ENCODE measurements at regions not wholly inside any gene's neighbourhood (a gene's known extent, or its start where the extent isn't known, plus 50 kb on each side); places are given as distances from the start of the nearest gene placed in this dataset.

- Mint-ChIP-seq H3K9me3 (no peaks in the 10 kb centered on the region; the same call in 2 of the 3 replicates), H3K4me1 (no peaks in the 10 kb centered on the region; the same call in 2 of the 3 replicates), H3K27me3 (ENCODE audit: insufficient read depth, low read depth, poor library complexity) (no peaks in the 10 kb centered on the region), H3K27ac (no peak overlapping the region), H3K4me3 (no peak overlapping the region), H3K36me3 (ENCODE audit: low read depth) (no peaks in the 10 kb centered on the region; the same call in 2 of the 3 replicates)
- Histone ChIP-seq H2AFZ (no peak overlapping the region), H3K27me3 (ENCODE audit: insufficient read depth) (no peaks in the 10 kb centered on the region), H3F3A (replicated peaks; ENCODE audit: low read depth) (no peaks in the 10 kb centered on the region), H3K79me2 (replicated peaks; ENCODE audit: insufficient read depth) (no peaks in the 10 kb centered on the region), H3K9me2 (ENCODE audit: insufficient read depth) (peaks cover 2% of the 10 kb centered on the region; the same call in 1 of the 2 replicates), H3K4me1 (ENCODE audit: insufficient read depth) (no peaks in the 10 kb centered on the region), H3K4me3 (no peak overlapping the region), H3K36me3 (ENCODE audit: insufficient read depth) (no peaks in the 10 kb centered on the region), H4K20me1 (replicated peaks; ENCODE audit: insufficient read depth) (no peaks in the 10 kb centered on the region), H3K4me2 (no peak overlapping the region), H3K27ac (ENCODE audit: low read depth) (no peak overlapping the region)
- ATAC-seq (no peak), DNase-seq (ENCODE audit: low spot score) (no peak)
- TF ChIP-seq STAT1 (IDR thresholded peaks at IDR 0.05; ENCODE audit: unreplicated experiment), result no peak
- no peak for TF ChIP-seq ZNF331 (CRISPR knock-in tag; IDR thresholded peaks at IDR 0.05; ENCODE audit: low read depth)
- no peak for TF ChIP-seq EZH2 (IDR thresholded peaks at IDR 0.05; ENCODE audit: low read depth, unreplicated experiment)
- no peak for TF ChIP-seq ZNF114 (CRISPR knock-in tag; IDR thresholded peaks at IDR 0.05)
- no peak for TF ChIP-seq NANOG (IDR thresholded peaks at IDR 0.05; ENCODE audit: borderline replicate concordance)
Observed at GRCh38 chr3:34106379-34106778, 307.9 kb downstream of the PDCD6IP start.

- Histone ChIP-seq H3K79me2 (replicated peaks; ENCODE audit: insufficient read depth) (no peaks in the 10 kb centered on the region), H3K4me2 (no peak overlapping the region), H2AFZ (no peak overlapping the region), H3K4me1 (ENCODE audit: insufficient read depth) (no peaks in the 10 kb centered on the region), H3K27ac (ENCODE audit: low read depth) (no peak overlapping the region), H3K9me2 (ENCODE audit: insufficient read depth) (no peaks in the 10 kb centered on the region; the same call in 1 of the 2 replicates), H3K36me3 (ENCODE audit: insufficient read depth) (no peaks in the 10 kb centered on the region), H3K4me3 (no peak overlapping the region), H3F3A (replicated peaks; ENCODE audit: low read depth) (no peaks in the 10 kb centered on the region), H3K27me3 (ENCODE audit: insufficient read depth) (no peaks in the 10 kb centered on the region), H4K20me1 (replicated peaks; ENCODE audit: insufficient read depth) (no peaks in the 10 kb centered on the region)
- H3K36me3 Mint-ChIP-seq (ENCODE audit: low read depth), result no peaks in the 10 kb centered on the region; the same call in 2 of the 3 replicates
- H3K27me3 Mint-ChIP-seq (ENCODE audit: insufficient read depth, low read depth, poor library complexity), result no peaks in the 10 kb centered on the region
- no peak overlapping the region for H3K27ac Mint-ChIP-seq
- TF ChIP-seq CTCF (conservative IDR thresholded peaks at IDR 0.05; ENCODE audit: low read depth in 2 of 2) (peak; percentile 79 to 90), JUNB (IDR thresholded peaks at IDR 0.05; ENCODE audit: unreplicated experiment) (no peak)
- H3K9me3 Mint-ChIP-seq, result no peaks in the 10 kb centered on the region; the same call in 2 of the 3 replicates
- DNase-seq (ENCODE audit: low spot score) (peak; percentile 80), ATAC-seq (peak; percentile 99)
- no peaks in the 10 kb centered on the region; the same call in 2 of the 3 replicates for H3K4me1 Mint-ChIP-seq
- no peak overlapping the region for H3K4me3 Mint-ChIP-seq
Observed at GRCh38 chr3:34106879-34107278, 308.4 kb downstream of the PDCD6IP start.

- no peaks in the 10 kb centered on the region for H3K9me3 Mint-ChIP-seq
- Histone ChIP-seq H3K27ac (ENCODE audit: low read depth) (no peak overlapping the region), H4K20me1 (replicated peaks; ENCODE audit: insufficient read depth) (no peaks in the 10 kb centered on the region), H3K36me3 (ENCODE audit: insufficient read depth) (no peaks in the 10 kb centered on the region), H2AFZ (no peak overlapping the region), H3F3A (replicated peaks; ENCODE audit: low read depth) (no peaks in the 10 kb centered on the region), H3K4me3 (no peak overlapping the region), H3K4me2 (no peak overlapping the region), H3K27me3 (ENCODE audit: insufficient read depth) (no peaks in the 10 kb centered on the region), H3K9me2 (ENCODE audit: insufficient read depth) (no peaks in the 10 kb centered on the region; the same call in 1 of the 2 replicates), H3K79me2 (replicated peaks; ENCODE audit: insufficient read depth) (no peaks in the 10 kb centered on the region), H3K4me1 (ENCODE audit: insufficient read depth) (no peaks in the 10 kb centered on the region)
- H3K36me3 Mint-ChIP-seq (ENCODE audit: low read depth), result no peaks in the 10 kb centered on the region; the same call in 2 of the 3 replicates
- ATAC-seq (no peak), DNase-seq (ENCODE audit: low spot score) (no peak)
- no peaks in the 10 kb centered on the region; the same call in 2 of the 3 replicates for H3K4me1 Mint-ChIP-seq
- H3K27me3 Mint-ChIP-seq (ENCODE audit: insufficient read depth, low read depth, poor library complexity), result no peaks in the 10 kb centered on the region
- no peak overlapping the region for H3K27ac Mint-ChIP-seq
- no peak overlapping the region for H3K4me3 Mint-ChIP-seq
- no peak for TF ChIP-seq CREB1 (CRISPR knock-in tag; IDR thresholded peaks at IDR 0.05; ENCODE audit: low read depth)
- no peak for TF ChIP-seq ZNF114 (CRISPR knock-in tag; IDR thresholded peaks at IDR 0.05)
- no peak for TF ChIP-seq STAT1 (IDR thresholded peaks at IDR 0.05; ENCODE audit: unreplicated experiment)
- TF ChIP-seq JUNB (IDR thresholded peaks at IDR 0.05; ENCODE audit: unreplicated experiment), result no peak
- TF ChIP-seq REST (IDR thresholded peaks at IDR 0.05; ENCODE audit: unreplicated experiment), result no peak
- no peak for TF ChIP-seq POLR2AphosphoS5 (IDR thresholded peaks at IDR 0.05; ENCODE audit: low read depth)
- no peak for TF ChIP-seq ETS1 (IDR thresholded peaks at IDR 0.05)
- no peak for TF ChIP-seq CTCF (conservative IDR thresholded peaks at IDR 0.05; ENCODE audit: low read depth in 2 of 2)
Observed at GRCh38 chr3:34107669-34108068, 309.2 kb downstream of the PDCD6IP start.

Data from GM23338 (cell line).